ENCODE measurements at regions not wholly inside any gene's neighbourhood (a gene's known extent, or its start where the extent isn't known, plus 50 kb on each side); places are given as distances from the start of the nearest gene placed in this dataset.

DNA sequence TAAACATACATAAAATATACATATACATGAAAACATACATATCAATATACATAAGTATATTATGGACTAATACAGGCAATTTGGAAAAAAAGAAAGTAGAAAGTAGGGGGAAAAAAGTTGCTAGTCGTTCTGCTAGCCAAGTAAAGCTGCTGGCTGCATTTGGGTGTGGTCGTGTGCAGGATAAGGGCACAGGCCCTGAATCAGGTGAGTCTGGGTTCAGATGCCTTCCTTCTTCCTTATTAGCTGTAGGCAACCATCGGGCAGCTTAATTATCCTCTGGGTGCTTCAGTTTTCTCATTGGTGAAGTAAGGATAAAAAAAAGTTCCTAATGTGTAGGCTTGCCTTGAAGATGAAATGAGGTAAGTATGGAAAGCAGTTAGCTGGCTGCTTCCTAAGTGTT is 59.2 kb upstream of the SPRY4 start:
- POLR2A ChIA-PET, result interaction anchor here (0.6 kb wide), 1 partner anchor 191 kb away, joined by 3 read pairs; no protein-coding TSS in a partner anchor
- peaks cover 0 to 22% (median 7%) of the 10 kb centered on the region in 4 experiments for H3K4me1 ChIP-seq (ENCODE audit: control extremely low read depth in 1 of 4, control insufficient read depth in 4 of 4, insufficient read depth in 4 of 4, low read length in 3 of 4)

DNA sequence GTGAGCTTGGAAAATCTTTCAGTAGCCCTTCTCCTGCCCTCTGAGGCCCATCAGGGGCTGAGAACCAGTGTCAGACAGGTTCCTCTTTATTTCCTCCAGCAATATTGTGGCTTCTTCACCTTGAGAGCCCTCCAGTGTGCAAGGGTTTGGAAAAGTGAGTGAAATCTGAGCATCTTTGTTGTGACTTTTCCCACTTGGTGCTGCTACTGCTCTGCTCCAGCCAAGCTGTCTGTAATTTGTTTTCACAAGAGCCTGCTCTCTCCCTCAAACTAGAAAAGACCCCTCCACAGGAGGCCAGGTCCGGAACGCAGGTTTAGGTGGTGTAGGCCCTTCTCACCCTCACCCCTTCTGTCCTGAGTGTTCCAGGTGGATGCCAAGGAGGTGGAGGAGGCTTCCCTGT is 57.4 kb upstream of the SPRY4 start:
- Histone ChIP-seq H3K4me1 (ENCODE audit: control extremely low read depth in 1 of 4, control insufficient read depth in 4 of 4, insufficient read depth in 4 of 4, low read length in 3 of 4) (peaks cover 0 to 12% (median 1%) of the 10 kb centered on the region in 4 experiments), H3K9me3 (ENCODE audit: control extremely low read depth in 1 of 5, control insufficient read depth in 4 of 5, insufficient read depth in 2 of 5, low read depth in 1 of 5, low read length in 4 of 5) (no peaks in the 10 kb centered on the region), H3K4me3 (ENCODE audit: control insufficient read depth in 1 of 7, extremely low read depth in 1 of 7, insufficient read depth in 4 of 7, low read depth in 2 of 7, low read length in 6 of 7) (no peak overlapping the region), H3K27me3 (replicated peaks in 2 of 5; ENCODE audit: control insufficient read depth in 4 of 5, insufficient read depth in 5 of 5, low read length in 4 of 5) (peaks cover 0 to 3% (median 0%) of the 10 kb centered on the region in 5 experiments), H3K27ac (ENCODE audit: insufficient read depth in 1 of 2, low read depth in 1 of 2, low read length in 2 of 2, poor library complexity in 1 of 2, severe bottlenecking in 2 of 2) (no peak overlapping the region), H3K36me3 (ENCODE audit: control insufficient read depth in 4 of 4, insufficient read depth in 4 of 4, low read length in 3 of 4) (no peaks in the 10 kb centered on the region)
- DNase-seq, result no peak
- WGBS (ENCODE audit: insufficient coverage), result 100% methylated on average over 2 of the region's 2 CpGs
- POLR2A ChIA-PET, result no interaction called here
- CTCF ChIA-PET, result no interaction called here

More for the DNA sequence above, 59.2 kb upstream of the SPRY4 start:
- Histone ChIP-seq H3K27me3 (replicated peaks in 2 of 5; ENCODE audit: control insufficient read depth in 4 of 5, insufficient read depth in 5 of 5, low read length in 4 of 5) (peaks cover 0 to 3% (median 0%) of the 10 kb centered on the region in 5 experiments), H3K36me3 (ENCODE audit: control insufficient read depth in 4 of 4, insufficient read depth in 4 of 4, low read length in 3 of 4) (no peaks in the 10 kb centered on the region), H3K27ac (ENCODE audit: insufficient read depth in 1 of 2, low read depth in 1 of 2, low read length in 2 of 2, poor library complexity in 1 of 2, severe bottlenecking in 2 of 2) (no peak overlapping the region), H3K9me3 (ENCODE audit: control extremely low read depth in 1 of 5, control insufficient read depth in 4 of 5, insufficient read depth in 2 of 5, low read depth in 1 of 5, low read length in 4 of 5) (no peaks in the 10 kb centered on the region), H3K4me3 (ENCODE audit: control insufficient read depth in 1 of 7, extremely low read depth in 1 of 7, insufficient read depth in 4 of 7, low read depth in 2 of 7, low read length in 6 of 7) (no peak overlapping the region)
- WGBS (ENCODE audit: insufficient coverage), result 100% methylated on average over 2 of the region's 3 CpGs
- CTCF ChIA-PET, result interaction anchor here (1.5 kb wide), 1 partner anchor 287 kb away, joined by 3 read pairs; no protein-coding TSS in a partner anchor
- DNase-seq, result no peak

DNA sequence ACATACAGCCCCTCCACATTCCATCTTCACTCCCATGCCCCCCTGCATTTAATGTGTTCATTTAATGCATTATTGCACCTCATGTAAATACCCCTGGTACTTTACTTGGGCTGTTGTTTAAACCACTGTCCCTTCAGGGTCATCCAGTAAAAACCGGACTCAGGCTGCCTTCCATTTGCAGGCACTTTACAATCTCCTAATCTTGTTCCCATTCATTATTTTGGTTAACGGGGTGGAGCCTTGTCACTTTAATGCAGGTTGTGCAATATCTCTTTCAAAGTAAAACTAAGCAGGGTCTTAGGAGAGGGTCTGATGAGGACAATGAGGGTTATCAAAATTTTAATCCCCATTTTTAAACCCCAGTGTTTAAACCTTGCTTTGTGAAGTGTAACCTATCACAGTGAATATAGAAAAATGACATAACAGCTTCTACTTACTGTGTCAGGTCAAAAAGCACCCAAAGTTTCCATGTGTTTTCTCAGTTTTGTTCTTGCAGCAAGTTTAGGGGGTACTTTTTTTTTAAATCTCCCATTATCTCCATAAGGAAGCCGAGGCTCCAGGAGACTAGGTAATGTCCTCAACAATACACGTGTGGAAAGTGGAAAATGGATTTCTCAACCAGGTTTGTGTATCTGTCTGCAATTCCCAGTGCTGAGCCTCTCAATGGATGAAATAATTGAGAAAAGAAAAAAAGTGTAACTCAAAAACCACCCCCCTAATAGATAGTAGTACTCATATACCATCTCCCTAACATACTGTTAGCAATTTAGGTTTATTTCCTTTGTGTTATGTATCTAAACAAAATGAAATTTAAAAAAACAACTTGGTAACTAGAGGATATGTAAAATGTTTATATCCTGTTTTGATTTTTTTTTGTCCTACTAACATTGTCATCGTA is 54.2 kb upstream of the SPRY4 start:
- ChIA-PET POLR2A (interaction anchor here (0.7 kb wide), 1 partner anchor 8 kb away, joined by 4 read pairs; no protein-coding TSS in a partner anchor), CTCF (interaction anchor here (0.6 kb wide), 1 partner anchor 8 kb away, joined by 3 read pairs; no protein-coding TSS in a partner anchor)

DNA sequence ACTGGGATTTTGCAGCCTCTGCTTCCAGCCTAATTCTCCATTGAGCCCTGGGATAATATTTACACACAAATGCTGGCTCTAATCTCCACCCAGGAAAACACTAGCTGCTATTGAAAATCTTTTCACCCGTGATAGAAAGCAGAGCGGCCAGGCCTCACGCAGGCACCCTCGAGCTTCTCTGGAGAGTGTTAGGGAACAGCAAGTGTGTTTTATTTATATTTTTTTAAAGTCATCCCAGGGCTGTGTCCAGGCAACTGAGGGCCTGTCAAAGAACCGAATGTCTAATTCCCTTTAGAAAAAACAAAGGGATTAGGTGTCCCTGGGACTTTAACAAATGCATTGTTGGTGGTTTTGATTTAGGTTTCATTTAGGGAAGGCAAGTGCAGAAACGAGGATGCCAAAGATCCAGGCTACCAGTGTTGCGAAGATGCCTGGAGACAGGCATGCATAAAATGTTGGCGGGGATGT is 51.2 kb upstream of the SPRY4 start:
- no peak for DNase-seq
- H3K4me1 ChIP-seq (ENCODE audit: control extremely low read depth in 1 of 4, control insufficient read depth in 4 of 4, insufficient read depth in 4 of 4, low read length in 3 of 4), result no peaks in the 10 kb centered on the region
- H3K4me3 ChIP-seq (ENCODE audit: control insufficient read depth in 1 of 7, extremely low read depth in 1 of 7, insufficient read depth in 4 of 7, low read depth in 2 of 7, low read length in 6 of 7), result no peak overlapping the region
- 100% methylated on average over 4 of the region's 8 CpGs for WGBS (ENCODE audit: insufficient coverage)
- POLR2A ChIA-PET, result interaction anchor here (0.5 kb wide), 1 partner anchor 8 kb away, joined by 3 read pairs; no protein-coding TSS in a partner anchor
- H3K27ac ChIP-seq (ENCODE audit: insufficient read depth in 1 of 2, low read depth in 1 of 2, low read length in 2 of 2, poor library complexity in 1 of 2, severe bottlenecking in 2 of 2), result no peak overlapping the region
- peaks cover 0 to 2% (median 0%) of the 10 kb centered on the region in 5 experiments for H3K27me3 ChIP-seq (replicated peaks in 2 of 5; ENCODE audit: control insufficient read depth in 4 of 5, insufficient read depth in 5 of 5, low read length in 4 of 5)
- no peaks in the 10 kb centered on the region for H3K9me3 ChIP-seq (ENCODE audit: control extremely low read depth in 1 of 5, control insufficient read depth in 4 of 5, insufficient read depth in 2 of 5, low read depth in 1 of 5, low read length in 4 of 5)
- H3K36me3 ChIP-seq (ENCODE audit: control insufficient read depth in 4 of 4, insufficient read depth in 4 of 4, low read length in 3 of 4), result no peaks in the 10 kb centered on the region
- CTCF ChIA-PET, result no interaction called here

More for the DNA sequence above, 54.2 kb upstream of the SPRY4 start:
- peaks cover 0 to 3% (median 0%) of the 10 kb centered on the region in 5 experiments for H3K27me3 ChIP-seq (replicated peaks in 2 of 5; ENCODE audit: control insufficient read depth in 4 of 5, insufficient read depth in 5 of 5, low read length in 4 of 5)
- 97% methylated on average over 3 of the region's 5 CpGs for WGBS (ENCODE audit: insufficient coverage)
- no peaks in the 10 kb centered on the region for H3K4me1 ChIP-seq (ENCODE audit: control extremely low read depth in 1 of 4, control insufficient read depth in 4 of 4, insufficient read depth in 4 of 4, low read length in 3 of 4)
- no peak overlapping the region for H3K27ac ChIP-seq (ENCODE audit: insufficient read depth in 1 of 2, low read depth in 1 of 2, low read length in 2 of 2, poor library complexity in 1 of 2, severe bottlenecking in 2 of 2)
- no peaks in the 10 kb centered on the region for H3K9me3 ChIP-seq (ENCODE audit: control extremely low read depth in 1 of 5, control insufficient read depth in 4 of 5, insufficient read depth in 2 of 5, low read depth in 1 of 5, low read length in 4 of 5)
- no peak for DNase-seq
- no peak overlapping the region for H3K4me3 ChIP-seq (ENCODE audit: control insufficient read depth in 1 of 7, extremely low read depth in 1 of 7, insufficient read depth in 4 of 7, low read depth in 2 of 7, low read length in 6 of 7)
- H3K36me3 ChIP-seq (ENCODE audit: control insufficient read depth in 4 of 4, insufficient read depth in 4 of 4, low read length in 3 of 4), result no peaks in the 10 kb centered on the region
